ENCODE measurements at regions not wholly inside any gene's neighbourhood (a gene's known extent, or its start where the extent isn't known, plus 50 kb on each side); places are given as distances from the start of the nearest gene placed in this dataset.

DNA sequence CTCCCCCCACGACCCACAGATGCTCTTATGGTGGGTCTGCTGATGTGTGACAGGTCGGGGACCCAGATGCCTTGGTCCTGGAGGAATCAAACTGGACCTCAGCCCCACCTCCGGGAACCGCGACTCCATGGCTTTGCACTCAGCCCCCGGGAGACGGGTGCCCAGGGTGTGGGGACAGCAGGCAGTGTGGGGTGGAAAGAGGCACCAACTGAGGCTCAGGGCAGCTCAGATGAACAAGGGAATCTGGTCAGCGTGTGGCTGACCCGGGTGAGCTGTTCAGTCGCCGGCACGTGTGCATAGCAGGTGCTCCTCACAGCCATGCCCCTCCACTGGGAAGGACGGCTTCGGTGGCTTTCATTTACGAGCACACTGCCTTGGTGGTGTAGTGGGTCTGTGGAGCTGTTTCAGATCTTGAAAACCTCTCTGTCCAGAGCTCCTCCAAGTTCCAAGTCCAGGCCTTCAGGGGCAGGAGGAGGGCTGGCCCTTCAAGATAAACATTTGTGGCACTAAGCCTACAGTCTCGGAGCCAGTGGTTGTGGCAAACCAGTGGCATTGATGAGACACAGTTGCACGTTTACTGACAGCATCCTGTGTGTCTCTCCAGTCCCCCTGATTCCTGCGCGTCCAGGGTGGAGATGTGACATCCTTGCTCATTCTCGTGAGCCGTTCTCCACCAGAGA is 471.2 kb upstream of the HS6ST1 start:
- H4K20me1 ChIP-seq (ENCODE audit: control insufficient read depth, extremely low read depth, insufficient read depth, low read length) = no peaks in the 10 kb centered on the region
- H3K4me3 ChIP-seq (ENCODE audit: control insufficient read depth in 2 of 3, extremely low read depth in 1 of 3, insufficient read depth in 2 of 3, low read depth in 1 of 3, low read length in 3 of 3) = no peak overlapping the region
- peaks cover 3% of the 10 kb centered on the region for H3K27me3 ChIP-seq (ENCODE audit: control insufficient read depth, extremely low read depth, insufficient read depth, low read length)
- no peaks in the 10 kb centered on the region for H3K36me3 ChIP-seq (ENCODE audit: control insufficient read depth in 2 of 2, extremely low read depth in 1 of 2, insufficient read depth in 2 of 2, low read length in 2 of 2)
- no peak overlapping the region for H3K4me2 ChIP-seq (ENCODE audit: control insufficient read depth, extremely low read depth, insufficient read depth, low read depth, low read length)
- no peaks in the 10 kb centered on the region for H3K4me1 ChIP-seq (ENCODE audit: control insufficient read depth, extremely low read depth, insufficient read depth, low read length)
- dilution Hi-C loops (cut with MboI; ENCODE audit: extremely low pct_ligation_motif_present, low sequenced_read_pairs) = no loop called here
- H3K79me2 ChIP-seq (ENCODE audit: control insufficient read depth, insufficient read depth, low read length) = no peaks in the 10 kb centered on the region
- no peak for FAIRE-seq
- H3K9me3 ChIP-seq (ENCODE audit: control insufficient read depth, low read depth, low read length) = no peaks in the 10 kb centered on the region
- no peaks in the 10 kb centered on the region for H3K9me1 ChIP-seq (ENCODE audit: control insufficient read depth, extremely low read depth, insufficient read depth, low read length)
- no peak overlapping the region for H3K27ac ChIP-seq (ENCODE audit: control insufficient read depth, insufficient read depth, low read length)
- H2AFZ ChIP-seq (ENCODE audit: control insufficient read depth, low read length) = no peak overlapping the region
- DNase-seq (ENCODE audit: low read depth, low spot score) = no peak
- H3K9ac ChIP-seq (ENCODE audit: control insufficient read depth, extremely low read depth, insufficient read depth, low read length) = no peak overlapping the region
- TF ChIP-seq EZH2 (IDR thresholded peaks at IDR 0.05; ENCODE audit: low read length) = no peak
- TF ChIP-seq, protein P1, sequence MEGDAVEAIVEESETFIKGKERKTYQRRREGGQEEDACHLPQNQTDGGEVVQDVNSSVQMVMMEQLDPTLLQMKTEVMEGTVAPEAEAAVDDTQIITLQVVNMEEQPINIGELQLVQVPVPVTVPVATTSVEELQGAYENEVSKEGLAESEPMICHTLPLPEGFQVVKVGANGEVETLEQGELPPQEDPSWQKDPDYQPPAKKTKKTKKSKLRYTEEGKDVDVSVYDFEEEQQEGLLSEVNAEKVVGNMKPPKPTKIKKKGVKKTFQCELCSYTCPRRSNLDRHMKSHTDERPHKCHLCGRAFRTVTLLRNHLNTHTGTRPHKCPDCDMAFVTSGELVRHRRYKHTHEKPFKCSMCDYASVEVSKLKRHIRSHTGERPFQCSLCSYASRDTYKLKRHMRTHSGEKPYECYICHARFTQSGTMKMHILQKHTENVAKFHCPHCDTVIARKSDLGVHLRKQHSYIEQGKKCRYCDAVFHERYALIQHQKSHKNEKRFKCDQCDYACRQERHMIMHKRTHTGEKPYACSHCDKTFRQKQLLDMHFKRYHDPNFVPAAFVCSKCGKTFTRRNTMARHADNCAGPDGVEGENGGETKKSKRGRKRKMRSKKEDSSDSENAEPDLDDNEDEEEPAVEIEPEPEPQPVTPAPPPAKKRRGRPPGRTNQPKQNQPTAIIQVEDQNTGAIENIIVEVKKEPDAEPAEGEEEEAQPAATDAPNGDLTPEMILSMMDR (optimal IDR thresholded peaks at IDR 0.05 in 1 of 3, IDR thresholded peaks at IDR 0.05 in 1 of 3, conservative IDR thresholded peaks at IDR 0.05 in 1 of 3; ENCODE audit: extremely low read depth in 1 of 3, insufficient read depth in 2 of 3, low read length in 3 of 3) = no peak

DNA sequence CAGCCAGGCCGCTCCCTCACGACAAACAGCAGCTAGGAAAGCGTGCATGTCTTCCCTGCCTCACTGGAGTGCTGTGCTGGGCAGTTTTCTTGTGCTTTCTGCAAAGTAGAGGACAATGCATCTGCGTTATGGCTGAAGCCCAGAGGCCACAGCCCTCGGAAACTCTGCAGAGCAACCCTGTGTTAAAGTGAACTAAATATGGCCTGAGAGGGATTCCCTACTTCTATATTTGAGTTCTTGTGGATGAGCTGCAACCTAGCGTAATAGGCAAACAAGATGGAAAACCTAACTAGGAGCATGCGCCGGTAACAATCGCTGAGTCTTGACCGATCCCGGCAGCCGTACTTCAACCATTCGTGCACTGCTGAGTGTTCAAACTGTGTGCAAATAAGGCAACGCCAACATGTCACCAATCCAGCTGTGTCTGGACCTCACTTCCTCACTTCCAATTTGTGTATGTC is 471.9 kb upstream of the HS6ST1 start:
- H3K4me1 ChIP-seq (ENCODE audit: control insufficient read depth, extremely low read depth, insufficient read depth, low read length) = no peaks in the 10 kb centered on the region
- H3K27me3 ChIP-seq (ENCODE audit: control insufficient read depth, extremely low read depth, insufficient read depth, low read length) = peaks cover 3% of the 10 kb centered on the region
- no peaks in the 10 kb centered on the region for H4K20me1 ChIP-seq (ENCODE audit: control insufficient read depth, extremely low read depth, insufficient read depth, low read length)
- H3K79me2 ChIP-seq (ENCODE audit: control insufficient read depth, insufficient read depth, low read length) = no peaks in the 10 kb centered on the region
- TF ChIP-seq EZH2 (IDR thresholded peaks at IDR 0.05; ENCODE audit: low read length) = no peak
- TF ChIP-seq, protein P1 (optimal IDR thresholded peaks at IDR 0.05 in 1 of 3, IDR thresholded peaks at IDR 0.05 in 1 of 3, conservative IDR thresholded peaks at IDR 0.05 in 1 of 3; ENCODE audit: extremely low read depth in 1 of 3, insufficient read depth in 2 of 3, low read length in 3 of 3) = no peak
- H3K27ac ChIP-seq (ENCODE audit: control insufficient read depth, insufficient read depth, low read length) = no peak overlapping the region
- H3K9me1 ChIP-seq (ENCODE audit: control insufficient read depth, extremely low read depth, insufficient read depth, low read length) = no peaks in the 10 kb centered on the region
- no peak overlapping the region for H3K4me2 ChIP-seq (ENCODE audit: control insufficient read depth, extremely low read depth, insufficient read depth, low read depth, low read length)
- no peak for FAIRE-seq
- H3K36me3 ChIP-seq (ENCODE audit: control insufficient read depth in 2 of 2, extremely low read depth in 1 of 2, insufficient read depth in 2 of 2, low read length in 2 of 2) = no peaks in the 10 kb centered on the region
- H3K9me3 ChIP-seq (ENCODE audit: control insufficient read depth, low read depth, low read length) = no peaks in the 10 kb centered on the region
- dilution Hi-C loops (cut with MboI; ENCODE audit: extremely low pct_ligation_motif_present, low sequenced_read_pairs) = no loop called here
- no peak overlapping the region for H3K4me3 ChIP-seq (ENCODE audit: control insufficient read depth in 2 of 3, extremely low read depth in 1 of 3, insufficient read depth in 2 of 3, low read depth in 1 of 3, low read length in 3 of 3)
- DNase-seq (ENCODE audit: low read depth, low spot score) = no peak
- H2AFZ ChIP-seq (ENCODE audit: control insufficient read depth, low read length) = no peak overlapping the region
- no peak overlapping the region for H3K9ac ChIP-seq (ENCODE audit: control insufficient read depth, extremely low read depth, insufficient read depth, low read length)
